ENCODE measurements at regions not wholly inside any gene's neighbourhood (a gene's known extent, or its start where the extent isn't known, plus 50 kb on each side); places are given as distances from the start of the nearest gene placed in this dataset.
A peak's percentile ranks its signal among the peaks of the same experiment; 100 is the strongest.

DNA sequence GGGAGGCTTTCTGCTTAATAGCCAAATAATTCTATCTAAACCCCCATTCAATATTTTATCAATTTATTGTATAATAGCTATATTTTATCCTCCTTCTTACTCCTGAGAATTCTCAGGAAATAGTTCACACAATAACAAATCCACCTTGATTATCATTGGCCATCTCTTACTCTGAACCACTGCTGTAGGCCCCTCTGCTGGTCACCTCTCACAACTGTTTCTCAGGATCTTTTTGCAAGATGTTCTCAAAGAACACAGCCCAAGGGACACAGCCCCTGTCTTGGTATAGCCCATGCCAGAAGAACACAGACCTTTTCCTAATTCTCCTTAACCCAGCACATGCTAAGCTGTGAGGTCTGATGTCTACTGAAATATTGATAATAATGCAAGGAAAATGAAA lies 74.9 kb upstream of the HTR4 start:
- in situ Hi-C loops (cut with MboI; ENCODE audit: low sequenced_read_pairs) (loop anchor here (5.0 kb wide), 2 partner anchors 282 to 552 kb away; no protein-coding TSS in a partner anchor), dilution Hi-C loops (cut with HindIII; ENCODE audit: low sequenced_read_pairs, unreplicated experiment) (no loop called here), intact Hi-C loops (cut with micrococcal nuclease) (no loop called here)
- Histone ChIP-seq H3K14ac (replicated peaks; ENCODE audit: low read depth, low read length) (no peak overlapping the region), H2BK20ac (ENCODE audit: low read depth, low read length) (no peak overlapping the region), H2BK15ac (ENCODE audit: low read depth, low read length) (no peak overlapping the region), H3K18ac (ENCODE audit: low read depth, low read length) (no peak overlapping the region), H3K4me1 (ENCODE audit: control insufficient read depth, insufficient read depth, low read length) (peaks cover 8% of the 10 kb centered on the region), H3K4me2 (ENCODE audit: low read depth, low read length) (no peak overlapping the region), H2AK9ac (replicated peaks; ENCODE audit: low read depth, low read length, poor library complexity) (no peak overlapping the region), H4K5ac (ENCODE audit: low read depth, low read length) (no peak overlapping the region), H3K27me3 (ENCODE audit: control insufficient read depth, insufficient read depth, low read length) (peaks cover 10% of the 10 kb centered on the region), H2AFZ (replicated peaks; ENCODE audit: low read length, poor library complexity) (no peak overlapping the region), H3K9me3 (ENCODE audit: control insufficient read depth, insufficient read depth, low read length) (no peaks in the 10 kb centered on the region), H4K91ac (ENCODE audit: insufficient read depth, low read depth, low read length) (no peak overlapping the region), H3K27ac (ENCODE audit: insufficient read depth, low read length) (no peak overlapping the region), H3K9me1 (ENCODE audit: insufficient read depth, low read length) (no peaks in the 10 kb centered on the region), H3K4ac (ENCODE audit: low read depth, low read length) (no peak overlapping the region), H2BK120ac (ENCODE audit: low read depth, low read length) (no peak overlapping the region), H4K8ac (ENCODE audit: low read depth in 2 of 2, low read length in 2 of 2) (no peak overlapping the region), H3K9ac (ENCODE audit: low read depth, low read length) (no peak overlapping the region), H3K36me3 (ENCODE audit: control insufficient read depth, insufficient read depth, low read length) (no peaks in the 10 kb centered on the region), H3K79me1 (ENCODE audit: low read depth in 1 of 2, low read length in 2 of 2) (no peaks in the 10 kb centered on the region), H3K23ac (ENCODE audit: low read depth, low read length) (no peak overlapping the region), H2BK5ac (ENCODE audit: low read depth, low read length, poor library complexity, severe bottlenecking) (no peak overlapping the region), H3K56ac (ENCODE audit: extremely low read depth, insufficient read depth, low read length) (no peak overlapping the region), H3K4me3 (ENCODE audit: insufficient read depth, low read depth, low read length) (no peak overlapping the region), H2AK5ac (ENCODE audit: low read depth, low read length) (no peak overlapping the region), H4K20me1 (ENCODE audit: insufficient read depth, low read length) (no peaks in the 10 kb centered on the region)
- CTCF ChIA-PET = no interaction called here
- no peak for DNase-seq
- no TSS peak for BruUV-seq (replicated peaks)
- POLR2A ChIA-PET (ENCODE audit: unreplicated experiment) = no interaction called here
- ATAC-seq (ENCODE audit: low read depth) = no peak
- peak; percentile 7; the same call in 1 of the 2 replicates for TF ChIP-seq SMC3 (IDR thresholded peaks at IDR 0.05; ENCODE audit: low read depth, low read length)
- TF ChIP-seq CEBPB (IDR thresholded peaks at IDR 0.05; ENCODE audit: low read depth, low read length) = no peak
- TF ChIP-seq, protein P1, sequence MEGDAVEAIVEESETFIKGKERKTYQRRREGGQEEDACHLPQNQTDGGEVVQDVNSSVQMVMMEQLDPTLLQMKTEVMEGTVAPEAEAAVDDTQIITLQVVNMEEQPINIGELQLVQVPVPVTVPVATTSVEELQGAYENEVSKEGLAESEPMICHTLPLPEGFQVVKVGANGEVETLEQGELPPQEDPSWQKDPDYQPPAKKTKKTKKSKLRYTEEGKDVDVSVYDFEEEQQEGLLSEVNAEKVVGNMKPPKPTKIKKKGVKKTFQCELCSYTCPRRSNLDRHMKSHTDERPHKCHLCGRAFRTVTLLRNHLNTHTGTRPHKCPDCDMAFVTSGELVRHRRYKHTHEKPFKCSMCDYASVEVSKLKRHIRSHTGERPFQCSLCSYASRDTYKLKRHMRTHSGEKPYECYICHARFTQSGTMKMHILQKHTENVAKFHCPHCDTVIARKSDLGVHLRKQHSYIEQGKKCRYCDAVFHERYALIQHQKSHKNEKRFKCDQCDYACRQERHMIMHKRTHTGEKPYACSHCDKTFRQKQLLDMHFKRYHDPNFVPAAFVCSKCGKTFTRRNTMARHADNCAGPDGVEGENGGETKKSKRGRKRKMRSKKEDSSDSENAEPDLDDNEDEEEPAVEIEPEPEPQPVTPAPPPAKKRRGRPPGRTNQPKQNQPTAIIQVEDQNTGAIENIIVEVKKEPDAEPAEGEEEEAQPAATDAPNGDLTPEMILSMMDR (conservative IDR thresholded peaks at IDR 0.05; ENCODE audit: low read depth, low read length) = peak; percentile 11; the same call in 1 of the 2 replicates
